ENCODE measurements at regions not wholly inside any gene's neighbourhood (a gene's known extent, or its start where the extent isn't known, plus 50 kb on each side); places are given as distances from the start of the nearest gene placed in this dataset.

GRCh38 chr10:55215699-55216098 lies 414.7 kb upstream of the PCDH15 start:
- WGBS, 2 donors: 82 to 96% methylated on average over 1 of the region's 1 CpG
- Histone ChIP-seq H3K36me3 (no peaks in the 10 kb centered on the region), H3K4me3 (no peak overlapping the region), H3K27me3 (no peaks in the 10 kb centered on the region), H3K27ac (no peak overlapping the region), H3K9me3 (peaks cover 0 to 3% (median 0%) of the 10 kb centered on the region in 4 donors), H3K4me1 (no peaks in the 10 kb centered on the region)
- no peak for DNase-seq (ENCODE audit: low spot score in 2 of 2)
- TF ChIP-seq EP300 (IDR thresholded peaks at IDR 0.05): no peak
- TF ChIP-seq POLR2A (IDR thresholded peaks at IDR 0.05): no peak
- TF ChIP-seq CTCF (IDR thresholded peaks at IDR 0.05): no peak

- Histone ChIP-seq H3K27ac (no peak overlapping the region), H3K9me3 (no peaks in the 10 kb centered on the region), H3K4me1 (no peaks in the 10 kb centered on the region), H3K36me3 (no peaks in the 10 kb centered on the region), H3K27me3 (no peaks in the 10 kb centered on the region), H3K4me3 (no peak overlapping the region)
- DNase-seq (ENCODE audit: low spot score in 2 of 2): no peak
- 90 to 94% methylated on average over 1 of the region's 1 CpG for WGBS, 2 donors
- no peak for TF ChIP-seq POLR2A (IDR thresholded peaks at IDR 0.05)
- no peak for TF ChIP-seq CTCF (IDR thresholded peaks at IDR 0.05)
- TF ChIP-seq EP300 (IDR thresholded peaks at IDR 0.05): no peak
These were observed 413.6 kb upstream of the PCDH15 start for GRCh38 chr10:55214608-55215007.

- Histone ChIP-seq H3K27me3 (no peaks in the 10 kb centered on the region), H3K4me1 (no peaks in the 10 kb centered on the region), H3K36me3 (no peaks in the 10 kb centered on the region), H3K27ac (no peak overlapping the region), H3K4me3 (no peak overlapping the region), H3K9me3 (no peaks in the 10 kb centered on the region)
- DNase-seq (ENCODE audit: low spot score in 2 of 2): no peak
- TF ChIP-seq EP300 (IDR thresholded peaks at IDR 0.05) (no peak), POLR2A (IDR thresholded peaks at IDR 0.05) (no peak), CTCF (IDR thresholded peaks at IDR 0.05) (no peak)
These were observed 411.0 kb upstream of the PCDH15 start for GRCh38 chr10:55212051-55212450.

- TF ChIP-seq EP300 (IDR thresholded peaks at IDR 0.05) (no peak), CTCF (IDR thresholded peaks at IDR 0.05) (no peak), POLR2A (IDR thresholded peaks at IDR 0.05) (no peak)
- Histone ChIP-seq H3K9me3 (no peaks in the 10 kb centered on the region), H3K4me1 (no peaks in the 10 kb centered on the region)
These were observed 402.8 kb upstream of the PCDH15 start for GRCh38 chr10:55203874-55204273.

GRCh38 chr10:55203319-55203718 lies 402.3 kb upstream of the PCDH15 start:
- Histone ChIP-seq H3K4me3 (no peak overlapping the region), H3K27me3 (no peaks in the 10 kb centered on the region), H3K4me1 (no peaks in the 10 kb centered on the region), H3K27ac (no peak overlapping the region), H3K9me3 (no peaks in the 10 kb centered on the region), H3K36me3 (no peaks in the 10 kb centered on the region)
- TF ChIP-seq CTCF (IDR thresholded peaks at IDR 0.05) (no peak), POLR2A (IDR thresholded peaks at IDR 0.05) (no peak), EP300 (IDR thresholded peaks at IDR 0.05) (no peak)
- DNase-seq (ENCODE audit: low spot score in 2 of 2): no peak
- WGBS, 2 donors: 68 to 80% methylated on average over 3 of the region's 3 CpGs

More at GRCh38 chr10:55203874-55204273, 402.8 kb upstream of the PCDH15 start:
- H3K27ac ChIP-seq: no peak overlapping the region
- no peak overlapping the region for H3K4me3 ChIP-seq
- H3K27me3 ChIP-seq: no peaks in the 10 kb centered on the region
- H3K36me3 ChIP-seq: no peaks in the 10 kb centered on the region
- no peak for DNase-seq (ENCODE audit: low spot score in 2 of 2)

Measured in tibial nerve (tissue), 4 donors.